Heart right ventricle (tissue), 16 donors: ENCODE measurements at regions not wholly inside any gene's neighbourhood (a gene's known extent, or its start where the extent isn't known, plus 50 kb on each side); places are given as distances from the start of the nearest gene placed in this dataset.

Experiments used
- ATAC-seq, 8 donors: fragments of 200-7000 bp; cut with Tn5 transposase; one replicate each; pipeline ENCODE4 v1.9.1; 2020; ENCODE audit warnings: mild to moderate bottlenecking in 8 of 8, moderate library complexity in 8 of 8, moderate number of reproducible peaks in 1 of 8
- DNase-seq, 2 donors: peaks; one replicate each; pipeline ENCODE4 v3.0.0-alpha.2; 2020
- H3K27ac ChIP-seq, 10 donors: fragments of 200-600 bp; sonication (generic) in 2 of 10; one replicate each; pipeline versions ENCODE4 v1.5.0 to v1.8.0; 2020 to 2022; ENCODE audit warnings: mild to moderate bottlenecking in 3 of 10
- H3K27me3 ChIP-seq, 7 donors: fragments of 200-600 bp; one replicate each; pipeline ENCODE4 v1.8.0; 2021 to 2022; ENCODE audit warnings: mild to moderate bottlenecking in 2 of 7
- H3K36me3 ChIP-seq, 9 donors: fragments of 200-600 bp; sonication (generic) in 1 of 9; one replicate each; pipeline versions ENCODE4 v1.5.0 to v1.8.0; 2020 to 2022; ENCODE audit warnings: mild to moderate bottlenecking in 2 of 9
- H3K4me1 ChIP-seq, 9 donors: fragments of 200-600 bp; sonication (generic) in 1 of 9; one replicate each; pipeline versions ENCODE4 v1.5.0 to v1.8.0; 2020 to 2022; ENCODE audit warnings: mild to moderate bottlenecking in 4 of 9
- H3K4me3 ChIP-seq, 10 donors: fragments of 200-600 bp; sonication (generic) in 2 of 10; one replicate each; pipeline versions ENCODE4 v1.5.0 to v1.8.0; 2020 to 2022; ENCODE audit warnings: mild to moderate bottlenecking in 7 of 10, moderate library complexity in 2 of 10
- H3K9me3 ChIP-seq, 11 donors: fragments of 200-600 bp in 10 of 11; sonication (generic) in 2 of 11; one replicate each; pipeline versions ENCODE4 v1.5.0 to v1.8.0; 2013 to 2022; ENCODE audit warnings: mild to moderate bottlenecking in 2 of 11, control low read depth in 1 of 11, moderate library complexity in 1 of 11
- CTCF ChIP-seq, 9 donors: fragments of 200-600 bp; sonication (generic) in 2 of 9; IDR thresholded peaks; one replicate each; pipeline versions ENCODE4 v1.5.0 to v1.8.0; 2021 to 2022; ENCODE audit warnings: antibody characterized with exemption in 9 of 9, mild to moderate bottlenecking in 5 of 9, moderate library complexity in 1 of 9
- WGBS, 2 donors: extraction: QIAGEN DNeasy Blood & Tissue Kit; methylation state at CpG; one replicate each; pipeline ENCODE4 v1.1.7; 2013; ENCODE audit warnings: inconsistent platforms in 1 of 2; 5-methylcytosine and 5-hydroxymethylcytosine counted together
- intact Hi-C, 10 donors: fragments of 100-400 bp; cut with DNase I; formaldehyde crosslinking; loops; one replicate each; pipeline versions ENCODE4 v1.11.1 to v1.14.2; 2022
- donor health status: Arrhythmogenic right ventricular cardiomyopathy.
- donor health status: ischemic (EF 13 %, LVEDD 7.1; RV severe dilation, severe dysfunction).
- donor health status: healthy with polysubstance abuse.
- donor health status: DM: no; HTN: yes; CAD: no.
- donor health status: DM: no; HTN: no; CAD: no.
- donor health status: ischemic (EF 25% LVEDD 6.9; RV normal size, moderate dysfunction).
- donor health status: ischemic (EF 25% LVEDD 5.7; RV mildly dilated, moderate dysfunction).
- donor health status: healthy.
- donor health status: DM: yes; HTN: yes; CAD: no.
- donor health status: Ischemic cardiomyopathy.
- donor health status: ischemic (EF 35%, LVEDD 5.7; RV mildly dilated, moderate dysfunction).
- donor health status: nonischemic (EF 11% LVEDD 7.7; RV severe dilation, severe dysfunction).
- donor health status: DM: yes; HTN: yes; CAD: no.
- donor health status: PGD.
- donor health status: ischemic (EF 29% LVEDD 5.4; RV normal size, mild dysfunction).
- donor health status: nonischemic (EF 23%, LVEDD 6.1; RV moderate dilation, normal function).

- Histone ChIP-seq H3K9me3 (peaks cover 0 to 30% (median 9%) of the 10 kb centered on the region in 11 donors), H3K36me3 (no peaks in the 10 kb centered on the region), H3K27ac (no peak overlapping the region), H3K4me3 (no peak overlapping the region), H3K4me1 (no peaks in the 10 kb centered on the region), H3K27me3 (no peaks in the 10 kb centered on the region)
- TF ChIP-seq CTCF (IDR thresholded peaks at IDR 0.05) = no peak
- no peak for ATAC-seq
- intact Hi-C loops = no loop called here
- 96 to 97% methylated on average over 4 of the region's 4 CpGs for WGBS, 2 donors
- DNase-seq = no peak
Observed at GRCh38 chr12:116474899-116475298, 84.3 kb upstream of the MAP1LC3B2 start.

- H3K4me1 ChIP-seq = no peaks in the 10 kb centered on the region
- no peak overlapping the region for H3K27ac ChIP-seq
- peaks cover 0 to 30% (median 9%) of the 10 kb centered on the region in 11 donors for H3K9me3 ChIP-seq
- TF ChIP-seq CTCF (IDR thresholded peaks at IDR 0.05) = no peak
- DNase-seq = no peak
- WGBS, 2 donors = 81 to 84% methylated on average over 7 of the region's 7 CpGs
- intact Hi-C loops = no loop called here
- H3K4me3 ChIP-seq = no peak overlapping the region
- ATAC-seq = no peak
- H3K27me3 ChIP-seq = peaks cover 0 to 3% (median 0%) of the 10 kb centered on the region in 7 donors
- H3K36me3 ChIP-seq = no peaks in the 10 kb centered on the region
Observed at GRCh38 chr12:116476227-116476822, 82.9 kb upstream of the MAP1LC3B2 start.

GRCh38 chr12:116478243-116478773 lies 80.9 kb upstream of the MAP1LC3B2 start:
- Histone ChIP-seq H3K27ac (no peak overlapping the region), H3K4me3 (no peak overlapping the region), H3K9me3 (peaks cover 0 to 26% (median 9%) of the 10 kb centered on the region in 11 donors), H3K4me1 (no peaks in the 10 kb centered on the region), H3K27me3 (peaks cover 0 to 15% (median 0%) of the 10 kb centered on the region in 7 donors), H3K36me3 (no peaks in the 10 kb centered on the region)
- WGBS, 2 donors = 82 to 84% methylated on average over 6 of the region's 6 CpGs
- intact Hi-C loops = no loop called here
- DNase-seq (no peak), ATAC-seq (no peak)
- no peak for TF ChIP-seq CTCF (IDR thresholded peaks at IDR 0.05)

- H3K4me3 ChIP-seq = no peak overlapping the region
- H3K36me3 ChIP-seq = no peaks in the 10 kb centered on the region
- H3K27ac ChIP-seq = no peak overlapping the region
- H3K27me3 ChIP-seq = peaks cover 0 to 17% (median 0%) of the 10 kb centered on the region in 7 donors
- DNase-seq (no peak), ATAC-seq (no peak)
- intact Hi-C loops = no loop called here
- H3K9me3 ChIP-seq = peaks cover 0 to 23% (median 9%) of the 10 kb centered on the region in 11 donors
- 82 to 92% methylated on average over 3 of the region's 3 CpGs for WGBS, 2 donors
- no peak for TF ChIP-seq CTCF (IDR thresholded peaks at IDR 0.05)
- H3K4me1 ChIP-seq = peaks cover 0 to 9% (median 0%) of the 10 kb centered on the region in 9 donors
Observed at GRCh38 chr12:116480210-116480810, 78.9 kb upstream of the MAP1LC3B2 start.
